OCI-LY3 (cell line): ENCODE measurements at regions not wholly inside any gene's neighbourhood (a gene's known extent, or its start where the extent isn't known, plus 50 kb on each side); places are given as distances from the start of the nearest gene placed in this dataset.

Source experiments
- H2AFZ ChIP-seq: fragments of 200-600, 300-600 bp; shearing (Covaris generic); 2 replicates; pipeline ENCODE4 v1.6.0; 2014; ENCODE audit warnings: antibody characterized with exemption, low read depth, low read length
- H3K27ac ChIP-seq: fragments of 200-600, 300-600 bp; sonication (generic); 2 replicates; pipeline ENCODE4 v1.5.1; 2014; ENCODE audit warnings: mild to moderate bottlenecking, low read length, moderate library complexity, mixed read lengths
- H3K27me3 ChIP-seq: fragments of 200-600, 300-600 bp; sonication (generic); 2 replicates; pipeline ENCODE4 v1.6.1; 2014; ENCODE audit warnings: low read depth, low read length, mixed read lengths
- H3K36me3 ChIP-seq: fragments of 200-600, 300-600 bp; sonication (generic); replicated peaks from 2 replicates; pipeline ENCODE3; 2014; ENCODE audit warnings: low read depth, low read length, mixed read lengths
- H3K4me1 ChIP-seq: fragments of 300-600, 200-600 bp; sonication (generic); 2 replicates; pipeline ENCODE4 v1.6.1; 2014; ENCODE audit warnings: low read length, mixed read lengths
- H3K4me2 ChIP-seq: fragments of 200-600, 300-600 bp; sonication (generic); 2 replicates; pipeline ENCODE4 v1.6.1; 2014; ENCODE audit warnings: low read length, mixed read lengths
- H3K4me3 ChIP-seq: fragments of 300-600, 200-600 bp; sonication (generic); 2 replicates; pipeline ENCODE4 v1.5.1; 2014; ENCODE audit warnings: antibody characterized with exemption, mild to moderate bottlenecking, low read length, moderate library complexity
- H3K79me2 ChIP-seq: fragments of 300-600, 200-600 bp; shearing (Covaris generic); 2 replicates; pipeline ENCODE4 v1.6.1; 2014; ENCODE audit warnings: mild to moderate bottlenecking, low read length, mixed read lengths
- H3K9ac ChIP-seq: fragments of 300-600, 200-600 bp; shearing (Covaris generic); 2 replicates; pipeline ENCODE4 v1.6.0; 2014; ENCODE audit warnings: mild to moderate bottlenecking, low read length, moderate library complexity
- H3K9me3 ChIP-seq: fragments of 200-600, 300-600 bp; shearing (Covaris generic); 2 replicates; pipeline ENCODE4 v1.6.1; 2014; ENCODE audit warnings: low read length, mixed read lengths; ENCODE audit not compliant: insufficient read depth
- H4K20me1 ChIP-seq: fragments of 200-600, 300-600 bp; sonication (generic); 2 replicates; pipeline ENCODE4 v1.6.1; 2016; ENCODE audit warnings: low read length, mixed read lengths; ENCODE audit not compliant: insufficient read depth
- EZH2phosphoT487 ChIP-seq: fragments of 200-600 bp; shearing (Covaris generic); IDR thresholded peaks from 2 replicates; pipeline ENCODE4 v1.6.1; 2018; ENCODE audit warnings: antibody characterized with exemption, mixed run types, low read depth
- TF ChIP-seq, protein P1 (sequence below): fragments of 200-600, 300-600 bp; sonication (generic); IDR thresholded peaks from 2 replicates; pipeline ENCODE4 v1.5.1; 2014; ENCODE audit warnings: antibody characterized with exemption, low read length, low read depth

DNA sequence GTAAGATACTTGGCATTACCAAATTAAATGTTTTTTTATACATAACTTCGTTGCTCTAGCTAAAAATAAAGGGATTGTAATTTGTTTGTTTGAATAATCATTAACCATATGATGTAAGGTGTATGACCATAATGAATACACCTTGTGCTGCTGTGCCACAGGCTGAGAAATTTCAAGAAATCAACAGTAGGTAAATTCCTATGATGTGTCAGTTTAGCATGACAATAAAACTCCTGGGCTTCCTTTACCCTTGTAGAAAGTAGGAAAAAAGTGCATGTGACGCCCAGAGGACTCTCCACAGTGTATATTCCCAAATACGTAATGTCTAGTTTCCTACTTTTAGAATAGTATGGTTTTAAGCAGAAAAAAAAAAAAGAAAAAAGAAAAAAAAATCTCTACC, 208.1 kb downstream of the SATB1 start:
- Histone ChIP-seq H3K9me3 (no peaks in the 10 kb centered on the region), H3K27ac (no peak overlapping the region), H3K27me3 (0 out of 2 replicates have a peak, but pooled peaks cover under 1% of the 10 kb centered on the region), H3K79me2 (no peaks in the 10 kb centered on the region), H3K9ac (no peak overlapping the region), H3K4me1 (peaks cover 32% of the 10 kb centered on the region), H3K4me2 (no peak overlapping the region), H2AFZ (no peak overlapping the region), H4K20me1 (no peaks in the 10 kb centered on the region), H3K36me3 (no peaks in the 10 kb centered on the region), H3K4me3 (no peak overlapping the region)
- no peak for TF ChIP-seq EZH2phosphoT487
- TF ChIP-seq, protein P1, sequence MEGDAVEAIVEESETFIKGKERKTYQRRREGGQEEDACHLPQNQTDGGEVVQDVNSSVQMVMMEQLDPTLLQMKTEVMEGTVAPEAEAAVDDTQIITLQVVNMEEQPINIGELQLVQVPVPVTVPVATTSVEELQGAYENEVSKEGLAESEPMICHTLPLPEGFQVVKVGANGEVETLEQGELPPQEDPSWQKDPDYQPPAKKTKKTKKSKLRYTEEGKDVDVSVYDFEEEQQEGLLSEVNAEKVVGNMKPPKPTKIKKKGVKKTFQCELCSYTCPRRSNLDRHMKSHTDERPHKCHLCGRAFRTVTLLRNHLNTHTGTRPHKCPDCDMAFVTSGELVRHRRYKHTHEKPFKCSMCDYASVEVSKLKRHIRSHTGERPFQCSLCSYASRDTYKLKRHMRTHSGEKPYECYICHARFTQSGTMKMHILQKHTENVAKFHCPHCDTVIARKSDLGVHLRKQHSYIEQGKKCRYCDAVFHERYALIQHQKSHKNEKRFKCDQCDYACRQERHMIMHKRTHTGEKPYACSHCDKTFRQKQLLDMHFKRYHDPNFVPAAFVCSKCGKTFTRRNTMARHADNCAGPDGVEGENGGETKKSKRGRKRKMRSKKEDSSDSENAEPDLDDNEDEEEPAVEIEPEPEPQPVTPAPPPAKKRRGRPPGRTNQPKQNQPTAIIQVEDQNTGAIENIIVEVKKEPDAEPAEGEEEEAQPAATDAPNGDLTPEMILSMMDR = no peak

DNA sequence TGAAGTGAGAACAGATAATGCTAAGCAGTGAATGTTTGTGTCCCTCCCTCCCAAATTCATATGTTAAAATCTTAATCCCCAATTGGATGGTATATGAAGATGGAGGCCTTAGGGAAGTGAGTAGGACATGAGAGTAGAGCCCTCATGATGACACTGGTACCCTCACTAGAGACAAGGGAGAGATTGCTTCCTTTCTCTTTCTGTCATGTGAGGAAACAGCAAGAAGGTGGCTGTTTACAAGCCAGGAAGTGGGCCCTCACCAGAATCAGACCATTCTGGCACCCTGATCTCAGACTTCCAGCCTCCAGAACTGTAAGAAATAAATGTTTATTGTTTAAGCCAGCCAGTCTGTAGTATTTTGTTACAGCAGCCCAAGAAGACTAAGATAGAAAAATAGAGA, 209.5 kb downstream of the SATB1 start:
- TF ChIP-seq, protein P1 = no peak
- no peak for TF ChIP-seq EZH2phosphoT487
- Histone ChIP-seq H3K9ac (no peak overlapping the region), H3K9me3 (no peaks in the 10 kb centered on the region), H3K4me3 (no peak overlapping the region), H3K4me1 (peaks cover 32% of the 10 kb centered on the region), H3K36me3 (no peaks in the 10 kb centered on the region), H2AFZ (no peak overlapping the region), H3K27ac (no peak overlapping the region), H4K20me1 (no peaks in the 10 kb centered on the region), H3K4me2 (no peak overlapping the region), H3K79me2 (no peaks in the 10 kb centered on the region), H3K27me3 (no peaks in the 10 kb centered on the region)

DNA sequence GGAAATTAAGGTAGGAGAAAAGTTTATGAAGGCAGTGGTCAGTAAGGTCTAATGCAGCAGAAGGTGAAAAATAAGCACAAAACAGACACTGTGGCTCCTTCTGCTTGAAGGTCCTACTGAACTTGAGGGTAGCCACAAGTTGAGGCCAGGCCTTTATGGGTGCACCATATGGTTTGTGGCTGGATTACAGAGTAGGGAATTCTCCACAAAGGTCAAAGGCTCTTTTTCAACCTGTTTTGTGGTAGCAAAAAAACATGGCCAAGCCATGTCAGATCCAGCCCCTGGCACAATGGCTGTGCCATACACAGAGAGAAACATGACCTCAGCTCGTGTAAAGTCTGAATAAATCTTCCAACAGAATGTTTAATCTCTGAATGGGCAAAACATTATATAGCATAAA, 214.0 kb downstream of the SATB1 start:
- H4K20me1 ChIP-seq = no peaks in the 10 kb centered on the region
- no peaks in the 10 kb centered on the region for H3K27me3 ChIP-seq
- no peaks in the 10 kb centered on the region for H3K9me3 ChIP-seq
- H3K79me2 ChIP-seq = no peaks in the 10 kb centered on the region
- H2AFZ ChIP-seq = no peak overlapping the region
- H3K4me3 ChIP-seq = no peak overlapping the region
- no peak overlapping the region for H3K9ac ChIP-seq
- H3K4me2 ChIP-seq = no peak overlapping the region
- no peaks in the 10 kb centered on the region for H3K36me3 ChIP-seq
- TF ChIP-seq, protein P1 = no peak
- no peak for TF ChIP-seq EZH2phosphoT487
- no peak overlapping the region for H3K27ac ChIP-seq
- peaks cover 21% of the 10 kb centered on the region for H3K4me1 ChIP-seq

DNA sequence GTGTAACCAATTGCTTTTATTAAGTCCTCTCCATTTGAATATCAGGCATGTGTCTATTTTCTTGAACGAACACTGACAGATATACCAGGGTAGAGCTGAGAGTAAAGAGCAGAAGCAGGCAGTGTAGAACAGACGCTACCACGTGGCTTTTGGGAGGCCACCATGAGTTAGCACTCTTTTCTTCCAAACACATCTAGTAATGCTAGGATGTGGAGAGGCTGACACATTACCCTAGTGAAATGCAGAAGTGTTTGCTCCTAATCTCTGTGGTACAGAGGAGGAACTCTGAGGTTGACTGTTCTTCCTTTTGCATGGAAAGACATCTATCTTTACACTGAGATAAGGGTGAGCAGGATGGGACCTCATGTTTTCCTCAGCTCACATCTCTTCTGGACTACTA, 216.3 kb downstream of the SATB1 start:
- H4K20me1 ChIP-seq = no peaks in the 10 kb centered on the region
- no peaks in the 10 kb centered on the region for H3K27me3 ChIP-seq
- peaks cover 14% of the 10 kb centered on the region for H3K4me1 ChIP-seq
- no peaks in the 10 kb centered on the region for H3K36me3 ChIP-seq
- H3K4me3 ChIP-seq = no peak overlapping the region
- no peak overlapping the region for H2AFZ ChIP-seq
- no peak overlapping the region for H3K4me2 ChIP-seq
- no peak for TF ChIP-seq EZH2phosphoT487
- TF ChIP-seq, protein P1 = no peak
- H3K9me3 ChIP-seq = no peaks in the 10 kb centered on the region
- H3K27ac ChIP-seq = no peak overlapping the region
- H3K9ac ChIP-seq = no peak overlapping the region
- H3K79me2 ChIP-seq = no peaks in the 10 kb centered on the region
